OCI-LY3 (cell line): ENCODE measurements at regions not wholly inside any gene's neighbourhood (a gene's known extent, or its start where the extent isn't known, plus 50 kb on each side); places are given as distances from the start of the nearest gene placed in this dataset.

Source experiments
- H2AFZ ChIP-seq: fragments of 200-600, 300-600 bp; shearing (Covaris generic); 2 replicates; pipeline ENCODE4 v1.6.0; 2014; ENCODE audit warnings: antibody characterized with exemption, low read depth, low read length
- H3K27ac ChIP-seq: fragments of 200-600, 300-600 bp; sonication (generic); 2 replicates; pipeline ENCODE4 v1.5.1; 2014; ENCODE audit warnings: mild to moderate bottlenecking, low read length, moderate library complexity, mixed read lengths
- H3K27me3 ChIP-seq: fragments of 200-600, 300-600 bp; sonication (generic); 2 replicates; pipeline ENCODE4 v1.6.1; 2014; ENCODE audit warnings: low read depth, low read length, mixed read lengths
- H3K36me3 ChIP-seq: fragments of 200-600, 300-600 bp; sonication (generic); replicated peaks from 2 replicates; pipeline ENCODE3; 2014; ENCODE audit warnings: low read depth, low read length, mixed read lengths
- H3K4me1 ChIP-seq: fragments of 300-600, 200-600 bp; sonication (generic); 2 replicates; pipeline ENCODE4 v1.6.1; 2014; ENCODE audit warnings: low read length, mixed read lengths
- H3K4me2 ChIP-seq: fragments of 200-600, 300-600 bp; sonication (generic); 2 replicates; pipeline ENCODE4 v1.6.1; 2014; ENCODE audit warnings: low read length, mixed read lengths
- H3K4me3 ChIP-seq: fragments of 300-600, 200-600 bp; sonication (generic); 2 replicates; pipeline ENCODE4 v1.5.1; 2014; ENCODE audit warnings: antibody characterized with exemption, mild to moderate bottlenecking, low read length, moderate library complexity
- H3K79me2 ChIP-seq: fragments of 300-600, 200-600 bp; shearing (Covaris generic); 2 replicates; pipeline ENCODE4 v1.6.1; 2014; ENCODE audit warnings: mild to moderate bottlenecking, low read length, mixed read lengths
- H3K9ac ChIP-seq: fragments of 300-600, 200-600 bp; shearing (Covaris generic); 2 replicates; pipeline ENCODE4 v1.6.0; 2014; ENCODE audit warnings: mild to moderate bottlenecking, low read length, moderate library complexity
- H3K9me3 ChIP-seq: fragments of 200-600, 300-600 bp; shearing (Covaris generic); 2 replicates; pipeline ENCODE4 v1.6.1; 2014; ENCODE audit warnings: low read length, mixed read lengths; ENCODE audit not compliant: insufficient read depth
- H4K20me1 ChIP-seq: fragments of 200-600, 300-600 bp; sonication (generic); 2 replicates; pipeline ENCODE4 v1.6.1; 2016; ENCODE audit warnings: low read length, mixed read lengths; ENCODE audit not compliant: insufficient read depth
- EZH2phosphoT487 ChIP-seq: fragments of 200-600 bp; shearing (Covaris generic); IDR thresholded peaks from 2 replicates; pipeline ENCODE4 v1.6.1; 2018; ENCODE audit warnings: antibody characterized with exemption, mixed run types, low read depth
- TF ChIP-seq, protein P1 (sequence below): fragments of 200-600, 300-600 bp; sonication (generic); IDR thresholded peaks from 2 replicates; pipeline ENCODE4 v1.5.1; 2014; ENCODE audit warnings: antibody characterized with exemption, low read length, low read depth

DNA sequence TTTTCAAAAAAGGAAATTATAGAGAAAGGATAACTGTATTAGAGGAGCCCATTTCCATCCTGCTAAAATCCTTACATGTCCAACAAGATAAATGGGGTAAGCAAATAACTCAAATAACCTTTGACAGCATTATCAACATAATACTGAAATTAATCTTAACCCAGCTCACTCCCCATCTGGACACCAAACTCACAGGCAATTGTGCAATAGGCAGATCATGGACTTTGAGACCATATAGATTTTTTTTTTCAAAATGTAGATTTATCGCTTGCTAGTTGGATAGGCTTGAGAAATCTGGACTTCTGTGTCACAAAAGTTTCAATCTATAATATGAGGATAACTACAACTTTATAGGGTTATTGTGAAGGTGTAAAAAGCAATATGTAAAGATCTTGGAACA, 134.4 kb upstream of the ASCC3 start:
- no peaks in the 10 kb centered on the region for H4K20me1 ChIP-seq
- no peaks in the 10 kb centered on the region for H3K36me3 ChIP-seq
- TF ChIP-seq, protein P1, sequence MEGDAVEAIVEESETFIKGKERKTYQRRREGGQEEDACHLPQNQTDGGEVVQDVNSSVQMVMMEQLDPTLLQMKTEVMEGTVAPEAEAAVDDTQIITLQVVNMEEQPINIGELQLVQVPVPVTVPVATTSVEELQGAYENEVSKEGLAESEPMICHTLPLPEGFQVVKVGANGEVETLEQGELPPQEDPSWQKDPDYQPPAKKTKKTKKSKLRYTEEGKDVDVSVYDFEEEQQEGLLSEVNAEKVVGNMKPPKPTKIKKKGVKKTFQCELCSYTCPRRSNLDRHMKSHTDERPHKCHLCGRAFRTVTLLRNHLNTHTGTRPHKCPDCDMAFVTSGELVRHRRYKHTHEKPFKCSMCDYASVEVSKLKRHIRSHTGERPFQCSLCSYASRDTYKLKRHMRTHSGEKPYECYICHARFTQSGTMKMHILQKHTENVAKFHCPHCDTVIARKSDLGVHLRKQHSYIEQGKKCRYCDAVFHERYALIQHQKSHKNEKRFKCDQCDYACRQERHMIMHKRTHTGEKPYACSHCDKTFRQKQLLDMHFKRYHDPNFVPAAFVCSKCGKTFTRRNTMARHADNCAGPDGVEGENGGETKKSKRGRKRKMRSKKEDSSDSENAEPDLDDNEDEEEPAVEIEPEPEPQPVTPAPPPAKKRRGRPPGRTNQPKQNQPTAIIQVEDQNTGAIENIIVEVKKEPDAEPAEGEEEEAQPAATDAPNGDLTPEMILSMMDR, result no peak
- no peak for TF ChIP-seq EZH2phosphoT487
- no peaks in the 10 kb centered on the region for H3K27me3 ChIP-seq
- H3K4me1 ChIP-seq, result peaks cover 21% of the 10 kb centered on the region
- no peak overlapping the region for H3K4me3 ChIP-seq
- no peak overlapping the region for H2AFZ ChIP-seq
- H3K9me3 ChIP-seq, result no peaks in the 10 kb centered on the region
- no peak overlapping the region for H3K27ac ChIP-seq
- H3K79me2 ChIP-seq, result no peaks in the 10 kb centered on the region
- no peak overlapping the region for H3K4me2 ChIP-seq
- H3K9ac ChIP-seq, result no peak overlapping the region

DNA sequence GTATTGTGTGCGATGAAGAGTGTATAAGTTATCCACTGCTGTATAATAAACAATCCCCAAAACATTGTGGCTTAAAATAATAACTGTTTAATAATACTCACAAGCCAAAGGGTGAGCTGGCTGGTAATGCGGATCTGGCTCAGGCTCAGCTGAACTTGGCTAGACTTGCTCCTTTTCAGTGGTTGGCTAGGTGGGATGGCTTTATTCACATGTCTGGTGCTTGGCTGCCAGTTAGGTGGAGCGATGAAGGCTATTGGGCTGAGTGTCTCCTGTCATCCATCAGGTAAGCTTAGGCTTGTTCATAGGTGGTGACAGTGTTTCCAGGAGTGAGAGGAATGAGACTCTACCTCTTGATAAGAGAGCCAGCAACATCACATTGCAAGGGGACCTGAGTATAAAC, 135.0 kb upstream of the ASCC3 start:
- no peaks in the 10 kb centered on the region for H3K79me2 ChIP-seq
- H3K4me2 ChIP-seq, result no peak overlapping the region
- no peaks in the 10 kb centered on the region for H3K9me3 ChIP-seq
- no peak overlapping the region for H3K9ac ChIP-seq
- no peak overlapping the region for H3K27ac ChIP-seq
- no peaks in the 10 kb centered on the region for H4K20me1 ChIP-seq
- no peak overlapping the region for H2AFZ ChIP-seq
- no peak overlapping the region for H3K4me3 ChIP-seq
- H3K36me3 ChIP-seq, result no peaks in the 10 kb centered on the region
- TF ChIP-seq, protein P1, result no peak
- TF ChIP-seq EZH2phosphoT487, result no peak
- no peaks in the 10 kb centered on the region for H3K27me3 ChIP-seq
- peaks cover 15% of the 10 kb centered on the region for H3K4me1 ChIP-seq

DNA sequence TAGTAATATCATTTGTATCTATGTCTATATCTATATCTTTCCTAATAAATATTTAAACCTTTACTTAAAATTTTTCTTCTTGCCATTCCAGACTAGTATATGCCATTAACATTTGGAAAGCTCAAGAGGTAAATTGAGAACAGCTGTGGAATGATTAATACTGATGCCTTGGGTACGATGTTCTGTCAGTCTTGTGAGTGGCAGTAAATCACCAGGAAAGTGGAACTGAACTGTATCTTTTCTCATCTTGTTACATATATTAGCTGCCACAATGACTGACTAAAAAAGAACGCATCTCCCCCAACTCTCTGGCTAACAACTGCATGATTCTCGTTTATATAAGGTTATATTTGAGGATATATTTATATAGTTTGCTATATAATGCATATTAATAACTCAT, 137.0 kb upstream of the ASCC3 start:
- Histone ChIP-seq H3K4me1 (no peaks in the 10 kb centered on the region; the same call in 1 of the 2 replicates), H3K36me3 (no peaks in the 10 kb centered on the region), H2AFZ (no peak overlapping the region), H3K27me3 (no peaks in the 10 kb centered on the region), H3K4me2 (no peak overlapping the region), H3K4me3 (no peak overlapping the region), H3K9ac (no peak overlapping the region), H3K79me2 (no peaks in the 10 kb centered on the region), H3K27ac (no peak overlapping the region), H3K9me3 (no peaks in the 10 kb centered on the region), H4K20me1 (no peaks in the 10 kb centered on the region)
- TF ChIP-seq, protein P1, result no peak

DNA sequence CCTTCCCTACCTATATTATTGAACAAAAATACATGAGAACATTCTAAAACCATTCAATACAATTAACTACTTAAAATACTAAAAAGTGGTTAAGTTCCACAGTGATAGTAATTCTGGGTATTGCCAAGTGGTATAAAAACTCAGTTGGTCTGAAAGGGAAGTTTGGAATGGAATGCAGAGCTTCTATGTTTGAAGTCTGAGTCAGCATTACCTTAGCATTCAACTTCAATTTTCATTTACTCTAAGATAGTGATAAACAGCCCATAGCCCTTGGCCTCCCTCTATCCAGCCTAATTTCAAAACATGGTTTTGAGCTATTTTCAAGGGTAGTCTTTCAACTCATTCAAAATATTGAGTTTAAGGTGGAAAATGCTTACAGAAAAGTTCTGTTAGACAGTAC, 140.4 kb upstream of the ASCC3 start:
- Histone ChIP-seq H3K4me3 (no peak overlapping the region), H3K27me3 (no peaks in the 10 kb centered on the region), H3K9ac (no peak overlapping the region), H3K9me3 (no peaks in the 10 kb centered on the region), H3K36me3 (no peaks in the 10 kb centered on the region), H3K79me2 (no peaks in the 10 kb centered on the region), H3K4me2 (no peak overlapping the region), H3K4me1 (no peaks in the 10 kb centered on the region), H4K20me1 (no peaks in the 10 kb centered on the region), H2AFZ (no peak overlapping the region), H3K27ac (no peak overlapping the region)
- no peak for TF ChIP-seq EZH2phosphoT487
- TF ChIP-seq, protein P1, result no peak
